ENCODE measurements at regions not wholly inside any gene's neighbourhood (a gene's known extent, or its start where the extent isn't known, plus 50 kb on each side); places are given as distances from the start of the nearest gene placed in this dataset.

DNA sequence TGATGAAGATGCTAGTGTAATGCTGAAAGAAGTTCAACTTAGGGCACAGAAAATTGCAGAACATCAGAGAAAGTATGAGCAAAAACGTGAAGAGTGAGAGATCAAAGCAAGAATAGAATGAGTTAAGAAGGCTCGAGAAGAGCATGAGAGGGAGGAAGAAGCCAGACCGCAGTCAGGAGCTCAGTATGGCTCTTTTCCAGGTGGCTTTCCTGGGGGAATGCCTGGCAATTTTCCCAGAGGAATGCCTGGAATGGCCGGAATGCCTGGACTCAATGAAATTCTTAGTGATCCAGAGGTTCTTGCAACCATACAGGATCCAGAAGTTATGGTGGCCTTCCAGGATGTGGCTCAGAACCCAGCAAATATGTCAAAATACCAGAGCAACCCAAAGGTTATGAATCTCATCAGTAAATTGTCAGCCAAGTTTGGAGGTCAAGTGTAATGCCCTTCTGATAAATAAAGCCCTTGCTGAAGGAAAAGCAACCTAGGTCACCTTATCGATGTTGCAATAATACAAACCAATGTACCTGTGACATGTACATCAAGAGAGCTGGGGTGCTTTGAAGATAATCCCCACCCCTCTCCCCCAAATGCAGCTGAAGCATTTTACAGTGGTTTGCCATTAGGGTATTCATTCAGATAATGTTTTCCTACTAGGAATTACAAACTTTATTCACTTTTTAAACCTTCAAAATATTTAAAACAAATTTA is 277.9 kb downstream of the LPIN1 start:
- peak; percentile 78 for DNase-seq (ENCODE audit: low read depth)

DNA sequence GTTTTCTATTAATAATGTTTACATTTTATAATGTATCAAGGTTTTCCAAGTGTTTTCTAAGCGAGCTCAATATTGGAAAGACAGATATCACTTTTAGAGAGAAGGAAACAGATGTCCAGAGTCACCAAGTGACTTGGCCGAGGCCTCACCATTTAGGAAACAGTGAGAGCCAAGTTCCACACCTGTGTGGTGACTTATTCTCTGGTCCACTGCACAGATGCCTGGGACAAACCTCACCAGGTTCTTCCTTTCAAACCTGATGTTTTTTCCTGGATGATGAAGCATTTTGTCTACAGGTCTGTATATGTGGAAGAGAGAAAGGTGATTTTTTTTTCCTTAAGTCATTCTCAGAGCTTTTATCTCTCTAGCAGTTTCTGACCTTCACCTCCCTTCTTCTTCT is 280.7 kb downstream of the LPIN1 start:
- no peak for DNase-seq (ENCODE audit: low read depth)

- DNase-seq (ENCODE audit: low read depth): no peak
Measured at GRCh38 chr2:12031866-12032265, 285.4 kb downstream of the LPIN1 start.

GRCh38 chr2:12032398-12032797 is 286.0 kb downstream of the LPIN1 start:
- DNase-seq (ENCODE audit: low read depth): no peak

DNA sequence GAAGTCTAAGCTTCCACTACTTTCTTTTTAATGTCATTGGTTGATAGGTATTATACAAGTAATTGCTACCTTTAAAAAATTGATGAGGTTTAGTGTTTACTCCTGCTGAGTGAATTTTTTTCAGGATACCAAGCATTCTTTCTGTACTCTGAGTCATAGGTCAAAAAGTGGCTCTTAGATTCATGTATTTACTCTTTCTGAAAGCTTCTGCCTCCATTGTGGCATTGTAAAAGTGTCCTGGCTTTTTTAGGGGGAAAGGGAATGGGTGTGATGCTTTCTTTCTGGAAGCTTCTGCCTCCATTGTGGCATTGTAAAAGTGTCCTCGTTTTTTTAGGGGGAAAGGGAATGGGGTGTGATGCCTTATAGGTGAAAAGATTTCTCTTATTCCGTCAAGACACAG is 286.5 kb downstream of the LPIN1 start:
- peak; percentile 64 for DNase-seq (ENCODE audit: low read depth)

- DNase-seq (ENCODE audit: low read depth): no peak
Measured at GRCh38 chr2:12033494-12033893, 287.1 kb downstream of the LPIN1 start.

- DNase-seq (ENCODE audit: low read depth): no peak
Measured at GRCh38 chr2:12034382-12034781, 287.9 kb downstream of the LPIN1 start.

- DNase-seq (ENCODE audit: low read depth): no peak
Measured at GRCh38 chr2:12035029-12035720, 288.7 kb downstream of the LPIN1 start.

DNA sequence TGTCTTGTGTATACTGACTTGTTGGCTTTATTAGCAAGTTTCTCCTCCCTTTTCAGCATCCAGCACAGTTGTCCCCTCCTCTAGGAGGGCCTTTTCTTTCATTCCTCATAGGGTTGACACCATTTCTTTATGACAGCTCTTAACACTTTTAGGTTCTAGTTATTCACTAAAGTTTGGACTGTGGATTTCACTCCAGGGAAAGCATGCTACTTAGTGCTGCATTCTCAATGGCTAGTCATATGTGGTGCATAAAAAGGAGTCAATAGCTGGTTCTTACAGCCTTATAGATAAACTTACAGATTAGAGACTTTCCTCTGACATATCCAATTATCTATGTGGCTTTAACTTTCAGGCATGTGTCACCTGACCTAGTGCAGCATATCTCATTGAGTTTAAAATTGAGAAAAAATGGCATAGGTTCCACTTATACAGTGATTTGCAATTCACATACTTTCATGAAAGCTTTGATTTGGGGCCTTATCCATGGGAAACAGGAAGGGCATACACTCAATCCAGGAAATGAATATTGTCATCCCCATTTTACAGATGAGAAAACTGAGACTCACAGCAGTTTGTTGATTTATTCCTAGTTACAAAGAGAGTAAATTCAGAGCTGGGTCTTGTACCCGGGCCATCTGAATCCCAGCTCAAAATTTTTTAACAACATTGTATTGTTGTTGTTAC is 289.7 kb downstream of the LPIN1 start:
- no peak for DNase-seq (ENCODE audit: low read depth)

- DNase-seq (ENCODE audit: low read depth): peak; percentile 32
Measured at GRCh38 chr2:12036640-12036983, 290.2 kb downstream of the LPIN1 start.

GRCh38 chr2:12037301-12037700 is 290.9 kb downstream of the LPIN1 start:
- no peak for DNase-seq (ENCODE audit: low read depth)

- DNase-seq (ENCODE audit: low read depth): no peak
Measured at GRCh38 chr2:12041236-12041635, 294.8 kb downstream of the LPIN1 start.

GRCh38 chr2:12043131-12043530 is 296.7 kb downstream of the LPIN1 start:
- no peak for DNase-seq (ENCODE audit: low read depth)

GRCh38 chr2:12044857-12045256 is 298.4 kb downstream of the LPIN1 start:
- DNase-seq (ENCODE audit: low read depth): no peak

DNA sequence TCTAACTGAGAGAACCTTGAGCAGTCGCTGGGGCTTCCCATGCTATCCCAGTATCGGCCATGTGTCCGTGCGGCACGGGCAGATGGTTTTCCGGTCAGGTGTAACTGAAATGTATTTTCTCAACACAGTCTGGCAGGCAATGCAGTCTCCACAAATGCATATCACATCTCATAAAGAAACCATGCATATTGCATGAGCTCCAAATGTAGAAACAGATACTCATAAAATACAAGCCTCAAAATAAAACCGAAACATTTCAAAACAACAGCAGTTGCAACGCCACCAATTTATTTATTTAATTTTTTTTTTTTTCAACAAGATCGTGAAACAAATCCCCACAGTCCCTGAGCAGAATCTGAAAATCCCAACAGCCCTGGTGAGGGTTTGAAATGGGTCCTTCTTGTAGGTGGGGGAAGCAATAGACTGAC is 299.4 kb downstream of the LPIN1 start:
- DNase-seq (ENCODE audit: low read depth): no peak

GRCh38 chr2:12046641-12047040 is 300.2 kb downstream of the LPIN1 start:
- DNase-seq (ENCODE audit: low read depth): peak; percentile 82

DNA sequence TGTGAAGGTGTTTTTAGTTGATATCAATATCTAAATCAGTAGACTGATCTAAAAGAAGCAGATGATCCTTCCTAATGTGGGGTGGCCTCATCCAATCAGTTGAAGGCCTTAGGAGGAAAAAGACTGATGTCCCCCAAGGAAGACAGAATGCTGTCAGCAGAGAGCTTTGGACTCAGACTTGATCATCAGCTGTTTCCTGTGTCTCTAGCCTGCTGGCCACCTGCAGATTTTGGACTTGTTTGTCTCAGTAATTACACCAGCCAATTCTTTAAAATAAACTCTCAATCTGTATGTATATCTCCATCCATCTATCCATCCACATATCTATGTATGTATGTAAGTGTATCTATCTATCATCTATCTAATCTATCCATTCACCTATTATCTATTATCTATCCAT is 301.3 kb downstream of the LPIN1 start:
- no peak for DNase-seq (ENCODE audit: low read depth)

DNA sequence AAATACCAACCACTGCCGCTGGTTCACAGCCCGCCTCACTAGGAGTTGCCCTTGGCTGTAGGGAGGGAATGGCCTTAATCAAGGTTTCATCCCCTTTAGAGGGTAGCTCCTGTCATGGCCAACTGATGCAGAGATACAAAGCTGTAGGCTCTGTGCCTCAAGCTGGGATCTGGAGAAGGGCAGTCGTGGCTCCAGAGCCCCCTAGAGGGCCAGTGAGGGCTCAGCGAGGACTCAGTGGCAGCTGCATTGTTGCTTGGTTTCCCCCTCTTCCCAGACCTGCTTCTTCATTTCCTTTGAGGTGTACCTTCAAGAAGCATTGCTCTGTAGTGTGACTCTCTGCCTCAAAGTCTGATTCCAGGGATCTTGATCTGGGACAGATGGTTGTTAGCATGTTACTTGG is 302.1 kb downstream of the LPIN1 start:
- no peak for DNase-seq (ENCODE audit: low read depth)

DNA sequence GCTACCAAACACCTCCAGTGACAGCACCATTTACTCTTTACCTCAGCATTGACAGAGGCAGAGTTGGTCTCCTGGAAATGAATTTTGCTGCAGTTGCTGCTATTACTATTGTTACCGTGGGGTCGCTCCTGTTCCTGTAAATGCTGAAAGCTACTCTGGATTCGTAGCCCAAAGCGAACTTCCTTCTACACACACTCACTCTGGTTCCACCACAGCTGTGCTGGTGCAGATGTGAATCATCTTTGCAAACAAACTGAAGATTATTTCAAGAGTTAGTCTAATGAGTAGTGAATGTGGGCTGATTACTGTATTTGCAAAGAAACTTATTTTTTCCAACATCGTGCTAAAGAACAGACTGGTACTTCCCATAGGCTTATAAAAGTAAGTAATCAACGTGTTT is 304.0 kb downstream of the LPIN1 start:
- DNase-seq (ENCODE audit: low read depth): peak; percentile 30

- peak; percentile 28 for DNase-seq (ENCODE audit: low read depth)
Measured at GRCh38 chr2:12051831-12052230, 305.4 kb downstream of the LPIN1 start.

GRCh38 chr2:12052796-12053195 is 306.4 kb downstream of the LPIN1 start:
- DNase-seq (ENCODE audit: low read depth): no peak

- no peak for DNase-seq (ENCODE audit: low read depth)
Measured at GRCh38 chr2:12054956-12055618, 308.7 kb downstream of the LPIN1 start.

All from M059J (cell line).